Pancreas (tissue), 10 donors: ENCODE measurements at regions not wholly inside any gene's neighbourhood (a gene's known extent, or its start where the extent isn't known, plus 50 kb on each side); places are given as distances from the start of the nearest gene placed in this dataset.

Source experiments
- ATAC-seq, 4 donors: fragments of 200-7000 bp; cut with Tn5 transposase; one replicate each; pipeline versions ENCODE4 v1.8.0 to v1.9.1; 2020; ENCODE audit warnings: mild to moderate bottlenecking in 4 of 4, moderate library complexity in 4 of 4
- DNase-seq, 6 donors: peaks; one replicate each; pipeline ENCODE4 v3.0.0-alpha.2; 2020
- FAIRE-seq: peaks from 2 replicates; lab custom pipeline; 2012; peaks lifted over from hg19 to GRCh38; lab: Jason Lieb, UNC
- H3K27ac ChIP-seq, 4 donors: fragments of 200-600 bp; sonication (generic); 1 replicate in 3 of 4; 2 replicates in 1 of 4; pipeline versions ENCODE4 v1.5.0 to v1.8.0; 2020
- H3K27me3 ChIP-seq, 4 donors: fragments of 200-600 bp; one replicate each; pipeline ENCODE4 v1.8.0; 2021
- H3K36me3 ChIP-seq, 3 donors: fragments of 200-600 bp; sonication (generic) in 1 of 3; one replicate each; pipeline versions ENCODE4 v1.5.0 to v1.8.0; 2020 to 2021
- H3K4me1 ChIP-seq, 3 donors: fragments of 200-600 bp; one replicate each; pipeline ENCODE4 v1.8.0; 2021
- H3K4me3 ChIP-seq, 4 donors: fragments of 200-600 bp; sonication (generic) in 2 of 4; one replicate each; pipeline versions ENCODE4 v1.5.0 to v1.8.0; 2020 to 2021
- H3K9me3 ChIP-seq, 4 donors: fragments of 200-600 bp; one replicate each; pipeline ENCODE4 v1.8.0; 2021
- WGBS, 2 donors: extraction: QIAGEN DNeasy Blood & Tissue Kit; methylation state at CpG; one replicate each; pipeline ENCODE4 v1.1.7; 2013; 5-methylcytosine and 5-hydroxymethylcytosine counted together
- intact Hi-C, 3 donors: fragments of 100-400 bp; cut with DNase I; formaldehyde crosslinking; loops; one replicate each; pipeline versions ENCODE4 v1.11.1 to v1.14.2; 2022
- TF ChIP-seq, protein P1 (sequence below), 4 donors: fragments of 200-600 bp; sonication (generic) in 3 of 4; IDR thresholded peaks; one replicate each; pipeline versions ENCODE4 v1.5.0 to v1.8.0; 2021; ENCODE audit warnings: antibody characterized with exemption in 4 of 4
- donor health status: healthy with polysubstance abuse.
- donor health status: DM: no; HTN: no; CAD: no; lungs with moderate emphysema.
- donor health status: DM: no; HTN: no; CAD: no.
- donor health status: control.
- donor health status: control.
- donor health status: Bipolar disorder and iron deficiency.
- donor health status: DM: yes; HTN: yes; CAD: no.
- donor health status: DM: no; HTN: no; CAD: no.
- donor health status: DM: no; HTN: no; CAD: no.
- donor health status: DM: yes; HTN: yes; CAD: no.

DNA sequence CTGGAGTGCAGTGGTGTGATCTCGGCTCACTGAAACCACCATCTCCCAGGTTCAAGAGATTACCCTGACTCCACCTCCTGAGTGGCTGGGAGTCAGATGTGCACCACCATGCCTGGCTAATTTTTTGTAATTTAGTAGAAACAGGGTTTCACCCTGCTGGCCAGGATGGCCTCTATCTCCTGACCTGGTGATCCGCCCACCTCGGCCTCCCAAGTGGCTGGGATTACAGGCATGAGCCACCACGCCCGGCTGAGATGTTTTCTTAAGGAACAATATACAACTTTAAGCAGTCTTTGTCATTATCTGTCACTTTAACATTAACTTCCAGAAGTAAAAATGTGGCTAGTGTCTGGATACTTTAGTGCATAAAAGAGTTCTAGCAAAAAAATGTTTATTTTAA is 272.6 kb upstream of the FAT3 start:
- intact Hi-C loops = no loop called here

DNA sequence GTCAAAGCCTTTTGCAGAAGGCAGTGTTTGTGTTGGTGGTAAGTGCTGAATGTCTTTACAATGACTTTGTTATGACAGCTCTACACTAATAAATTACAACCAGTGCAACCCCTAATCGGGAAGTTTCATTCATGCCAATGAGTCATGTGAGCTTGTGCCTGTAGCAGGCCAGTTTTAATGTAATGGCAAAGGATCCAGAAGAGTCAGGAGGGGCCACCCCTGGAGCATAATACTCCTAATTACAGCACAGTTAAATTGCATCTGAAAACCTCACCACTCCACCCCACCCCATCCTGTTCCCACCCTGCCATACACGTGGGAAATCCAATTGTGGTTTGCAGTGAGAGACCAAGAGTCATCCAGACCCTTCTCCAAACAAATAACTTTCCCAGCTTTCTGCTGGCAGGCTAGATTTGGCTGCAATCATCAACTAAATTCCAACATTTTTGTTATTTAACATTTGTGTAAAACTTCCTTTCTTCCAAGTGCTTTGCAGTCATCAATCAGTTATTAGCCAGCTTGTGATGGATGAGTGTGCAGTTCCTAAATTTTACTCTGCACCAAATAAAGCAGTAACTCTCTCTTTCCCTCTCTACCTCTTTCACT is 277.3 kb upstream of the FAT3 start:
- TF ChIP-seq, protein P1, sequence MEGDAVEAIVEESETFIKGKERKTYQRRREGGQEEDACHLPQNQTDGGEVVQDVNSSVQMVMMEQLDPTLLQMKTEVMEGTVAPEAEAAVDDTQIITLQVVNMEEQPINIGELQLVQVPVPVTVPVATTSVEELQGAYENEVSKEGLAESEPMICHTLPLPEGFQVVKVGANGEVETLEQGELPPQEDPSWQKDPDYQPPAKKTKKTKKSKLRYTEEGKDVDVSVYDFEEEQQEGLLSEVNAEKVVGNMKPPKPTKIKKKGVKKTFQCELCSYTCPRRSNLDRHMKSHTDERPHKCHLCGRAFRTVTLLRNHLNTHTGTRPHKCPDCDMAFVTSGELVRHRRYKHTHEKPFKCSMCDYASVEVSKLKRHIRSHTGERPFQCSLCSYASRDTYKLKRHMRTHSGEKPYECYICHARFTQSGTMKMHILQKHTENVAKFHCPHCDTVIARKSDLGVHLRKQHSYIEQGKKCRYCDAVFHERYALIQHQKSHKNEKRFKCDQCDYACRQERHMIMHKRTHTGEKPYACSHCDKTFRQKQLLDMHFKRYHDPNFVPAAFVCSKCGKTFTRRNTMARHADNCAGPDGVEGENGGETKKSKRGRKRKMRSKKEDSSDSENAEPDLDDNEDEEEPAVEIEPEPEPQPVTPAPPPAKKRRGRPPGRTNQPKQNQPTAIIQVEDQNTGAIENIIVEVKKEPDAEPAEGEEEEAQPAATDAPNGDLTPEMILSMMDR (IDR thresholded peaks at IDR 0.05) = no peak
- no peak for FAIRE-seq
- H3K27me3 ChIP-seq = no peaks in the 10 kb centered on the region
- no peak overlapping the region for H3K4me3 ChIP-seq
- DNase-seq = peak in 1 of 6 donors; percentile 15
- H3K9me3 ChIP-seq = no peaks in the 10 kb centered on the region
- intact Hi-C loops = no loop called here
- H3K4me1 ChIP-seq = peaks cover 0 to 14% (median 3%) of the 10 kb centered on the region in 3 donors
- 2 to 12% methylated on average over 2 of the region's 2 CpGs for WGBS, 2 donors
- ATAC-seq = peak; percentile 35 to 83 (median 78)
- H3K36me3 ChIP-seq = no peaks in the 10 kb centered on the region
- no peak overlapping the region for H3K27ac ChIP-seq

More for the DNA sequence above, 272.6 kb upstream of the FAT3 start:
- WGBS, 2 donors = 89 to 94% methylated on average over 5 of the region's 5 CpGs
- Histone ChIP-seq H3K9me3 (no peaks in the 10 kb centered on the region), H3K36me3 (no peaks in the 10 kb centered on the region), H3K4me3 (no peak overlapping the region), H3K4me1 (peaks cover 0 to 3% (median 3%) of the 10 kb centered on the region in 3 donors), H3K27me3 (no peaks in the 10 kb centered on the region), H3K27ac (no peak overlapping the region)
- FAIRE-seq (no peak), DNase-seq (no peak), ATAC-seq (no peak)
- TF ChIP-seq, protein P1 (IDR thresholded peaks at IDR 0.05) = no peak

DNA sequence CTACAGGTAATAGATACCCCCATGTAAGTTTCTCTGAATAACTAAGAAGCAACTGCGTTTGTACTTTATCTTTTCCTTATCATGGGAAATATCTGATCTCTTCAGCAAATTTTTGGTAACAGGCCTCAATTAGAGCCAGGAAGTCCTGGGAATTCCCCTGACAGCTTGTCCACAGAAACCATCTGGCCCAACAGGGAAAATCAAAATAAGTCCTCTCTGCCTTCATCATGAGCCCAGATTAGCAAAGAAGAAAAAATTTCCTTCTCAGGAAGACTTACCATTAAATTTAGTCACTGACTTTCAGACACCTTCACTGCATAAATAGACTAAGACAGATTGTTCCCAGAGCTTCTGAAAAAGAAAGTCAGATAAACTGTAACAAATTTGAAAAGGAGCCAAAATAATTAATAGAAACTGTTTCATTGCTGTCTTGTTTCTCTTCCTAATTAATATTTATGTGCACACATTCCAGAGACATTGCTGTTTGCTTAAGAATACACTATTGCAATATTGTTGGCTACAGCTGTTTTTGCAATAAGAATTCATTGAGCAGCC is 278.1 kb upstream of the FAT3 start:
- FAIRE-seq (no peak), DNase-seq (no peak), ATAC-seq (peak in 1 of 4 donors; percentile 57)
- Histone ChIP-seq H3K4me3 (no peak overlapping the region), H3K36me3 (no peaks in the 10 kb centered on the region), H3K27ac (peak overlapping the region in 2 of 4 donors; percentile 3 to 19), H3K9me3 (no peaks in the 10 kb centered on the region), H3K4me1 (peaks cover 0 to 14% (median 3%) of the 10 kb centered on the region in 3 donors), H3K27me3 (no peaks in the 10 kb centered on the region)
- 4 to 8% methylated on average over 1 of the region's 1 CpG for WGBS, 2 donors
- TF ChIP-seq, protein P1 (IDR thresholded peaks at IDR 0.05) = no peak
- intact Hi-C loops = no loop called here

DNA sequence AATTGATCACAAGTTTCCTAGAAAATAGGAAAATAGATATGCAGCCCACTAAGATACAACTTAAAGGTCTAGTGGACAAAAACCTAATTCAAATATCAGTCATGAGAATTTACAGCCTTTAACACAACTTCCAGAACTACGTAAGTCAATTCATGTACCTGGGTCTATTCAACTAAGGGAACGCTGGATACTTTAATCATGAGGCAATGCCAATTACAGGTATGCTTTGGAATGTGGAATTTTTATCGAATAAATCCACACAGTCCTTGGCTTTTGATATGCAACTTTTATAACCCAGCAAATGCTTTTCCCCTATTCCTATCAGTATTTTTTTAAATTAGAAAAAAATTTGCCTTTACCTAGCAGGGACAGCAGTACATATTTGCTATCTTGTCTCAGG is 289.5 kb upstream of the FAT3 start:
- 49 to 54% methylated on average over 3 of the region's 3 CpGs for WGBS, 2 donors
- no peaks in the 10 kb centered on the region for H3K4me1 ChIP-seq
- intact Hi-C loops = no loop called here
- peak in 2 of 4 donors; percentile 46 to 71 for ATAC-seq
- no peak overlapping the region for H3K4me3 ChIP-seq
- no peaks in the 10 kb centered on the region for H3K9me3 ChIP-seq
- TF ChIP-seq, protein P1 (IDR thresholded peaks at IDR 0.05) = no peak
- H3K36me3 ChIP-seq = no peaks in the 10 kb centered on the region
- H3K27me3 ChIP-seq = no peaks in the 10 kb centered on the region
- H3K27ac ChIP-seq = peak overlapping the region in 1 of 4 donors; percentile 2
- FAIRE-seq = no peak
- DNase-seq = no peak
